Transverse colon (tissue), 4 donors: ENCODE measurements at regions not wholly inside any gene's neighbourhood (a gene's known extent, or its start where the extent isn't known, plus 50 kb on each side); places are given as distances from the start of the nearest gene placed in this dataset.

ENCODE experiments used
- CTCF ChIP-seq, 5 experiments: fragments of 200-600 bp in 3 of 5; fragments of 450-650 bp in 2 of 5; sonication (generic) in 3 of 5; IDR thresholded peaks; 1 replicate in 2 of 5; 2 replicates in 3 of 5; pipeline ENCODE4 v1.5.1; 2016 to 2017; ENCODE audit warnings: antibody characterized with exemption in 5 of 5, inconsistent platforms in 3 of 5, mild to moderate bottlenecking in 2 of 5, moderate library complexity in 1 of 5
- EP300 ChIP-seq: sonication (generic); formaldehyde crosslinking; IDR thresholded peaks from one replicate; pipeline ENCODE4 v1.6.1; 2017; ENCODE audit warnings: antibody characterized with exemption, low read depth
- POLR2A ChIP-seq: fragments of 450-650 bp; IDR thresholded peaks from one replicate; pipeline ENCODE4 v1.6.1; 2016; ENCODE audit warnings: antibody characterized with exemption, mild to moderate bottlenecking, moderate library complexity
- POLR2AphosphoS5 ChIP-seq, 3 donors: sonication (generic); formaldehyde crosslinking; IDR thresholded peaks; one replicate each; pipeline ENCODE4 v1.6.1; 2016; ENCODE audit warnings: antibody characterized with exemption in 3 of 3

DNA sequence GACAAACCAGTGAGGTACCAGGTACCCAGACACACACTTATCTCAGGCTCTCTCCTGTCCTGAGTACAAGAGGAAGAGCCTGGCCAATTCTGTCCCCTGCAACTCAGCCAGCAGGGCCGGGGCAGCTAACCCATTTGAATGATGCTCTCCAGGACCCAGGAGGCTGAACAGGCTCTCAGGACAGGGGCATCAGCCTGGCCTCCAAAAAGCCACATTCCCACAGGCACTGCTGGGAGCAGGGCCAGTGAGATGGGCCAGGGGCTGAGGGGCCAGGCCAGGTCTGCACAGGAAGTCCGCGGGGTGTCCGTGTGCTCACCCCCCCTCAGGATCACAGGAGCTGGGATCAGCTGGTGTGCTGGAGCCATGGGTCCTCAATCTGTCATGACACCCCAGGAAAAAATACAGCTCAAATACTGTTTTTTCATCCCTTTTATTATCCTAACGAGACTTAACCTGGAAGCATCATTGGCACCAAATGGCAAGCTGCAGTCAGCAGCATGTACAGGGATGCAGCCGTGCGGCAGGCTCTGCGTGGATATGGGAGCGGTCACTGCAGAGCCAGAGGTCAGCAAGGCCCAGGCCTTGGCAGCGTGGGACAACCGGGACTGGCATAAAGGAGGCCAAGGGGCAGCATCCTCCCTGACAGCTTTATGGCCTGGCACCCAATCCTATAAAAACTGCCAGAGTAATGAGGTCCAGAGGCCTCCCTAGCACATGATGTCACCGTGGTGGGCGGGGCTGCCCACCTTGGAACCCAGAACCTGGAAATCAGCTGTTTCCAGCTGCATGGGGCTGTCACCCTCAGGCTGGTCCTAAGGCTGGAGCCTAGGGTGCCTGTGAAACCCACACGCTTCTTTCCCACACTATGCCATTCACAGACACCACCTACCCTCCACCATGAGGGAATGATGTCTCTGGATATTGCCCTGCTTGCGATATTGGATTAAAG lies 276.7 kb downstream of the C16orf95 start:
- TF ChIP-seq CTCF (IDR thresholded peaks at IDR 0.05): no peak
- no peak for TF ChIP-seq POLR2AphosphoS5 (IDR thresholded peaks at IDR 0.05)
- TF ChIP-seq POLR2A: no peak
- no peak for TF ChIP-seq EP300
